ENCODE measurements at regions not wholly inside any gene's neighbourhood (a gene's known extent, or its start where the extent isn't known, plus 50 kb on each side); places are given as distances from the start of the nearest gene placed in this dataset.

DNA sequence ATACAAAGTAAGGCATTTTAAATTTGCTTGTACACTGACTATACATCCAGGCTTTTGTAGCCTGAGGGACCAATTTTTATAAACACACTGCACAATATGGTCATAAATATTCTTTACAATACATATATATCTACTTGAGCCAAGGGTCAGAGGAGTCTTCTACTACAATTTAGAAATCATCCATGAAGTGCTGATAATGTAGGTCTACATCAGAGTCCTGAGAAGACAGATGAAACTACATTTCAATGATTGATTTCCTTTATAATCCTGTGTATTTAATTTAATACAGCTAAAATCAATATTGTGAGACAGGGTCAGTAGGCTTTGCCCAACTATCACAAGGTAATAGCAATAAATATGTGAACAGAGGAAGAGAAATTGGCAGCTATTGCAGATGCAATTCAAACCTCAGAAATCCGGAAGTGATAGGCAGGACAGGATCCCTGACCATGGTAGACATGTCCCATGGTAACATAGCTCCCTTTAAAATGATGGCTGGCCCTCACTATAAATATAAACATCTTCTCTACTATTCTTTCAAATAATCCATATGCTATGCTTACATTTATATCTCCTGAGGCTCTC lies 318.0 kb upstream of the POT1 start:
- TF ChIP-seq ZBTB7A (IDR thresholded peaks at IDR 0.05; ENCODE audit: low read depth) (no peak), TEAD4 (IDR thresholded peaks at IDR 0.05) (no peak), RAD21 (IDR thresholded peaks at IDR 0.05; ENCODE audit: low read depth) (no peak), TCF12 (IDR thresholded peaks at IDR 0.05; ENCODE audit: low read depth) (no peak), NFIC (IDR thresholded peaks at IDR 0.05) (no peak), CEBPB (IDR thresholded peaks at IDR 0.05) (no peak), CREB1 (IDR thresholded peaks at IDR 0.05; ENCODE audit: low read depth) (no peak), FOXM1 (IDR thresholded peaks at IDR 0.05; ENCODE audit: borderline replicate concordance, low read depth) (no peak)

DNA sequence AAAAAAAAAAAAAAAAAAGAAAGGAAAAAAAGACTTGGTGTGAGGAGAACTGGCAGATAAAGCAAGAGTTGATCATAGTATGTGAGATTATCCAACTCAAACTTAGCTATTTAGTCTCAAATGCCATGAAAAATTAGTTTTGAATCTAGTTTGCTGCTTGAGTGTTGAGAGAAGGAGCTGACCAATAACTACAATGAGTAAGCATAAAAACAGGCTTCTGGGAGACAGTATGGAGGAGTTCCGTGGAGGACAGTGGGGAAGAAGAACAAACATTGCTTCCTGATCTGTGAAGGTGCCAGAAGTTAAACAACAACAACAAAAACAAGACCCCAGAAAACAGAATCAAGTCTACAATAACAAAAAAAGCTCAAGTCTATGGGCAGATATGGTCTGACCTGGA lies 317.1 kb upstream of the POT1 start:
- no peak for TF ChIP-seq TCF12 (IDR thresholded peaks at IDR 0.05; ENCODE audit: low read depth)
- no peak for TF ChIP-seq EP300 (IDR thresholded peaks at IDR 0.05; ENCODE audit: borderline replicate concordance)
- TF ChIP-seq, protein P1, sequence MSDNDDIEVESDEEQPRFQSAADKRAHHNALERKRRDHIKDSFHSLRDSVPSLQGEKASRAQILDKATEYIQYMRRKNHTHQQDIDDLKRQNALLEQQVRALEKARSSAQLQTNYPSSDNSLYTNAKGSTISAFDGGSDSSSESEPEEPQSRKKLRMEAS (IDR thresholded peaks at IDR 0.05), result no peak
- no peak for TF ChIP-seq FOXM1 (IDR thresholded peaks at IDR 0.05; ENCODE audit: borderline replicate concordance, low read depth)
- TF ChIP-seq TEAD4 (IDR thresholded peaks at IDR 0.05), result no peak
- no peak for TF ChIP-seq ZBTB7A (IDR thresholded peaks at IDR 0.05; ENCODE audit: low read depth)
- no peak for TF ChIP-seq RAD21 (IDR thresholded peaks at IDR 0.05; ENCODE audit: low read depth)
- TF ChIP-seq TAF1 (IDR thresholded peaks at IDR 0.05; ENCODE audit: low read depth), result no peak
- TF ChIP-seq YY1 (IDR thresholded peaks at IDR 0.05; ENCODE audit: low read depth), result no peak

GRCh38 chr7:125241548-125241947 lies 311.9 kb upstream of the POT1 start:
- no peak for TF ChIP-seq TAF1 (IDR thresholded peaks at IDR 0.05; ENCODE audit: low read depth)
- TF ChIP-seq CEBPB (IDR thresholded peaks at IDR 0.05), result no peak
- TF ChIP-seq TEAD4 (IDR thresholded peaks at IDR 0.05), result no peak
- no peak for TF ChIP-seq ZBTB7A (IDR thresholded peaks at IDR 0.05; ENCODE audit: low read depth)
- TF ChIP-seq, protein P2, sequence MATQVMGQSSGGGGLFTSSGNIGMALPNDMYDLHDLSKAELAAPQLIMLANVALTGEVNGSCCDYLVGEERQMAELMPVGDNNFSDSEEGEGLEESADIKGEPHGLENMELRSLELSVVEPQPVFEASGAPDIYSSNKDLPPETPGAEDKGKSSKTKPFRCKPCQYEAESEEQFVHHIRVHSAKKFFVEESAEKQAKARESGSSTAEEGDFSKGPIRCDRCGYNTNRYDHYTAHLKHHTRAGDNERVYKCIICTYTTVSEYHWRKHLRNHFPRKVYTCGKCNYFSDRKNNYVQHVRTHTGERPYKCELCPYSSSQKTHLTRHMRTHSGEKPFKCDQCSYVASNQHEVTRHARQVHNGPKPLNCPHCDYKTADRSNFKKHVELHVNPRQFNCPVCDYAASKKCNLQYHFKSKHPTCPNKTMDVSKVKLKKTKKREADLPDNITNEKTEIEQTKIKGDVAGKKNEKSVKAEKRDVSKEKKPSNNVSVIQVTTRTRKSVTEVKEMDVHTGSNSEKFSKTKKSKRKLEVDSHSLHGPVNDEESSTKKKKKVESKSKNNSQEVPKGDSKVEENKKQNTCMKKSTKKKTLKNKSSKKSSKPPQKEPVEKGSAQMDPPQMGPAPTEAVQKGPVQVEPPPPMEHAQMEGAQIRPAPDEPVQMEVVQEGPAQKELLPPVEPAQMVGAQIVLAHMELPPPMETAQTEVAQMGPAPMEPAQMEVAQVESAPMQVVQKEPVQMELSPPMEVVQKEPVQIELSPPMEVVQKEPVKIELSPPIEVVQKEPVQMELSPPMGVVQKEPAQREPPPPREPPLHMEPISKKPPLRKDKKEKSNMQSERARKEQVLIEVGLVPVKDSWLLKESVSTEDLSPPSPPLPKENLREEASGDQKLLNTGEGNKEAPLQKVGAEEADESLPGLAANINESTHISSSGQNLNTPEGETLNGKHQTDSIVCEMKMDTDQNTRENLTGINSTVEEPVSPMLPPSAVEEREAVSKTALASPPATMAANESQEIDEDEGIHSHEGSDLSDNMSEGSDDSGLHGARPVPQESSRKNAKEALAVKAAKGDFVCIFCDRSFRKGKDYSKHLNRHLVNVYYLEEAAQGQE (IDR thresholded peaks at IDR 0.05; ENCODE audit: low read depth), result no peak
- no peak for TF ChIP-seq NFIC (IDR thresholded peaks at IDR 0.05)
- no peak for TF ChIP-seq CREB1 (IDR thresholded peaks at IDR 0.05; ENCODE audit: low read depth)
- TF ChIP-seq, protein P1 (IDR thresholded peaks at IDR 0.05), result no peak
- no peak for TF ChIP-seq USF1 (IDR thresholded peaks at IDR 0.05)
- no peak for TF ChIP-seq EGR1 (IDR thresholded peaks at IDR 0.05)

GRCh38 chr7:125222596-125222995 lies 293.0 kb upstream of the POT1 start:
- no peak for TF ChIP-seq EP300 (IDR thresholded peaks at IDR 0.05; ENCODE audit: borderline replicate concordance)
- no peak for TF ChIP-seq YY1 (IDR thresholded peaks at IDR 0.05; ENCODE audit: low read depth)
- no peak for TF ChIP-seq CREB1 (IDR thresholded peaks at IDR 0.05; ENCODE audit: low read depth)
- TF ChIP-seq RAD21 (IDR thresholded peaks at IDR 0.05; ENCODE audit: low read depth), result no peak
- TF ChIP-seq NFIC (IDR thresholded peaks at IDR 0.05), result no peak
- no peak for TF ChIP-seq ZBTB7A (IDR thresholded peaks at IDR 0.05; ENCODE audit: low read depth)
- TF ChIP-seq TAF1 (IDR thresholded peaks at IDR 0.05; ENCODE audit: low read depth), result no peak
- no peak for TF ChIP-seq EGR1 (IDR thresholded peaks at IDR 0.05)
- no peak for TF ChIP-seq FOXM1 (IDR thresholded peaks at IDR 0.05; ENCODE audit: borderline replicate concordance, low read depth)
- TF ChIP-seq CEBPB (IDR thresholded peaks at IDR 0.05), result no peak
- TF ChIP-seq TEAD4 (IDR thresholded peaks at IDR 0.05), result no peak
- TF ChIP-seq, protein P1 (IDR thresholded peaks at IDR 0.05), result no peak
- TF ChIP-seq TCF12 (IDR thresholded peaks at IDR 0.05; ENCODE audit: low read depth), result no peak

GRCh38 chr7:125218076-125218475 lies 288.5 kb upstream of the POT1 start:
- TF ChIP-seq TCF12 (IDR thresholded peaks at IDR 0.05; ENCODE audit: low read depth) (no peak), USF1 (IDR thresholded peaks at IDR 0.05) (no peak), TEAD4 (IDR thresholded peaks at IDR 0.05) (no peak)

DNA sequence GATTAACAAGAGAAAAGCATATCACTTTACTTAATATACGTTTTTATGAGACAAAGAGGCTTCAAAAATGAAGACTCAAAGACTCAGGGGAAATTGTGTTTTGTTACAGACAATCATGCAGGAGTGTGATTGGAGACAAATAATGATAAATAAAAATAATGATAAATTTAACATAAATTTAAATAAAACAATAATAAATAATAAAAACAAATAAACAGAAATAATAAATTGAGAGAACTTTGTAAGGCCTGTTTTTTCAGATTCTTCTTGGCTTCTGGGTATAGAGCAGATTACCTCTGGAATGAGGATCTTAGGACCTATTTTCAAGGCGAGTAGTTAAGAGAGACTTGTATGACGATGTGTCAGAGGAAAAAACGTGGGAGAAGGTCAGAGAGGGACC lies 271.4 kb upstream of the POT1 start:
- no peak for TF ChIP-seq CEBPB (IDR thresholded peaks at IDR 0.05)
- TF ChIP-seq EGR1 (IDR thresholded peaks at IDR 0.05), result no peak
- no peak for TF ChIP-seq USF1 (IDR thresholded peaks at IDR 0.05)
- TF ChIP-seq TCF12 (IDR thresholded peaks at IDR 0.05; ENCODE audit: low read depth), result no peak
- TF ChIP-seq CREB1 (IDR thresholded peaks at IDR 0.05; ENCODE audit: low read depth), result no peak
- TF ChIP-seq RAD21 (IDR thresholded peaks at IDR 0.05; ENCODE audit: low read depth), result no peak
- TF ChIP-seq, protein P1 (IDR thresholded peaks at IDR 0.05), result no peak
- TF ChIP-seq, protein P2 (IDR thresholded peaks at IDR 0.05; ENCODE audit: low read depth), result no peak
- no peak for TF ChIP-seq TAF1 (IDR thresholded peaks at IDR 0.05; ENCODE audit: low read depth)
- TF ChIP-seq ZBTB7A (IDR thresholded peaks at IDR 0.05; ENCODE audit: low read depth), result no peak
- TF ChIP-seq FOXM1 (IDR thresholded peaks at IDR 0.05; ENCODE audit: borderline replicate concordance, low read depth), result no peak
- TF ChIP-seq EP300 (IDR thresholded peaks at IDR 0.05; ENCODE audit: borderline replicate concordance), result no peak
- TF ChIP-seq NFIC (IDR thresholded peaks at IDR 0.05), result no peak
- TF ChIP-seq YY1 (IDR thresholded peaks at IDR 0.05; ENCODE audit: low read depth), result no peak
- no peak for TF ChIP-seq TEAD4 (IDR thresholded peaks at IDR 0.05)

Measured in Ishikawa (cell line).